PC-9 (cell line): ENCODE measurements at regions not wholly inside any gene's neighbourhood (a gene's known extent, or its start where the extent isn't known, plus 50 kb on each side); places are given as distances from the start of the nearest gene placed in this dataset.
"Not testable (repeated sequence)": the region's sequence is repeated elsewhere in the genome, so short reads cannot be mapped to it uniquely, and the experiment has no call there.

Source experiments
- BruUV-seq: library from RNA; stranded (reverse); fragments of 400-500 nt; replicated peaks from 2 replicates; lab custom pipeline; 2021; lab: Mats Ljungman, UMichigan
- CTCF ChIA-PET: fragments of 300-600 bp; sonication (Branson Sonifier 250); formaldehyde crosslinking; loops from one replicate; lab custom pipeline; 2022; ENCODE audit warnings: antibody characterized with exemption; lab: Charles Lee
- POLR2A ChIA-PET: fragments of 300-600 bp; sonication (Branson Sonifier 250); formaldehyde crosslinking; loops from one replicate; lab custom pipeline; 2022; ENCODE audit warnings: antibody characterized with exemption; ENCODE audit not compliant: unreplicated experiment; lab: Charles Lee
- DNase-seq, 2 experiments: peaks; one replicate each; pipeline versions ENCODE4 v3.0.0 to v3.0.0-alpha.2; 2015 to 2022; ENCODE audit warnings: mixed read lengths in 1 of 2
- H2AFZ ChIP-seq: fragments of 200-600 bp; sonication (generic); 2 replicates; pipeline ENCODE4 v1.8.1; 2017; ENCODE audit warnings: antibody characterized with exemption
- H3F3A ChIP-seq: fragments of 200-600 bp; sonication (generic); 2 replicates; pipeline ENCODE4 v1.8.1; 2017; ENCODE audit warnings: antibody characterized with exemption, mild to moderate bottlenecking, low read depth; ENCODE audit not compliant: insufficient read depth
- H3K27ac ChIP-seq: fragments of 200-600 bp; sonication (generic); 2 replicates; pipeline ENCODE4 v1.6.1; 2016; ENCODE audit warnings: mixed run types
- H3K27me3 ChIP-seq: fragments of 200-600 bp; sonication (generic); 2 replicates; pipeline ENCODE4 v1.6.1; 2016; ENCODE audit warnings: low read depth, mixed run types; ENCODE audit not compliant: insufficient read depth
- H3K36me3 ChIP-seq: fragments of 200-600 bp; sonication (generic); 2 replicates; pipeline ENCODE4 v1.6.1; 2016; ENCODE audit warnings: low read depth, mixed run types
- H3K4me1 ChIP-seq: fragments of 200-600 bp; sonication (generic); replicated peaks from 2 replicates; pipeline ENCODE4 v1.6.1; 2016; ENCODE audit warnings: mixed run types; ENCODE audit not compliant: insufficient read depth
- H3K4me2 ChIP-seq: fragments of 200-600 bp; sonication (generic); 2 replicates; pipeline ENCODE4 v1.6.1; 2017; ENCODE audit warnings: mixed run types
- H3K4me3 ChIP-seq: fragments of 200-600 bp; sonication (generic); 2 replicates; pipeline ENCODE4 v1.6.1; 2016; ENCODE audit warnings: mixed run types
- H3K79me2 ChIP-seq: fragments of 200-600 bp; sonication (generic); 2 replicates; pipeline ENCODE4 v1.6.1; 2017; ENCODE audit warnings: low read depth, mixed run types
- H3K9me2 ChIP-seq: fragments of 200-600 bp; sonication (generic); 2 replicates; pipeline ENCODE4 v1.8.1; 2017; ENCODE audit warnings: mild to moderate bottlenecking; ENCODE audit not compliant: insufficient read depth
- H3K9me3 ChIP-seq: fragments of 200-600 bp; sonication (generic); 2 replicates; pipeline ENCODE4 v1.8.1; 2016; ENCODE audit warnings: low read depth; ENCODE audit not compliant: insufficient read depth
- H4K20me1 ChIP-seq: fragments of 200-600 bp; sonication (generic); 2 replicates; pipeline ENCODE4 v1.8.1; 2017; ENCODE audit not compliant: insufficient read depth
- CTCF ChIP-seq: fragments of 200-600 bp; sonication (generic); conservative IDR thresholded peaks from 2 replicates; pipeline ENCODE4 v1.6.1; 2017; ENCODE audit warnings: mixed run types, antibody characterized with exemption, mild to moderate bottlenecking, moderate library complexity
- EZH2 ChIP-seq: fragments of 200-600 bp; sonication (generic); IDR thresholded peaks from 2 replicates; pipeline ENCODE4 v1.8.0; 2017; ENCODE audit warnings: antibody characterized with exemption, low read depth
- intact Hi-C: fragments of 100-400 bp; cut with micrococcal nuclease; formaldehyde crosslinking; loops from one replicate; pipeline ENCODE4 v1.10.0; 2022; ENCODE audit not compliant: unreplicated experiment

- POLR2A ChIA-PET = no interaction called here
- no peaks in the 10 kb centered on the region for H3K36me3 ChIP-seq
- no peaks in the 10 kb centered on the region for H3K9me3 ChIP-seq
- H3K4me3 ChIP-seq = no peak overlapping the region
- CTCF ChIA-PET = no interaction called here
- H3F3A ChIP-seq = no peaks in the 10 kb centered on the region
- BruUV-seq = no TSS peak
- no peaks in the 10 kb centered on the region for H4K20me1 ChIP-seq
- no peak overlapping the region for H3K27ac ChIP-seq
- H3K79me2 ChIP-seq = no peaks in the 10 kb centered on the region
- no peak overlapping the region for H3K4me2 ChIP-seq
- no peak for TF ChIP-seq CTCF
- TF ChIP-seq EZH2 = no peak
- no peak overlapping the region for H2AFZ ChIP-seq
- intact Hi-C loops = no loop called here
- H3K27me3 ChIP-seq = no peaks in the 10 kb centered on the region
- no peaks in the 10 kb centered on the region for H3K4me1 ChIP-seq
- no peak for DNase-seq
- no peaks in the 10 kb centered on the region for H3K9me2 ChIP-seq
Observed at GRCh38 chr18:57950542-57950941, 93.5 kb upstream of the NEDD4L start.

GRCh38 chr18:57949335-57949734 lies 94.7 kb upstream of the NEDD4L start:
- H3K27ac ChIP-seq, H3K4me2 ChIP-seq, H2AFZ ChIP-seq, DNase-seq, H4K20me1 ChIP-seq, H3K4me1 ChIP-seq, H3K4me3 ChIP-seq, H3K9me2 ChIP-seq, POLR2A ChIA-PET, CTCF ChIA-PET, intact Hi-C loops, H3K36me3 ChIP-seq, H3K79me2 ChIP-seq, BruUV-seq, H3K9me3 ChIP-seq, H3K27me3 ChIP-seq, H3F3A ChIP-seq: not testable (repeated sequence)

GRCh38 chr18:57947117-57947516 lies 96.9 kb upstream of the NEDD4L start:
- intact Hi-C loops = no loop called here
- Histone ChIP-seq H3K9me3 (no peaks in the 10 kb centered on the region), H3K4me1 (no peaks in the 10 kb centered on the region), H3K79me2 (no peaks in the 10 kb centered on the region), H3K4me3 (no peak overlapping the region), H3K4me2 (no peak overlapping the region), H3K27ac (no peak overlapping the region), H3K36me3 (no peaks in the 10 kb centered on the region), H4K20me1 (no peaks in the 10 kb centered on the region), H2AFZ (no peak overlapping the region), H3K27me3 (no peaks in the 10 kb centered on the region), H3F3A (no peaks in the 10 kb centered on the region; the same call in 1 of the 2 replicates), H3K9me2 (no peaks in the 10 kb centered on the region)
- POLR2A ChIA-PET = no interaction called here
- DNase-seq = no peak
- TF ChIP-seq EZH2 (no peak), CTCF (no peak)
- BruUV-seq = no TSS peak
- CTCF ChIA-PET = interaction anchor here (0.6 kb wide), 1 partner anchor 210 kb away, joined by 3 read pairs; no protein-coding TSS in a partner anchor

GRCh38 chr18:57943723-57944122 lies 100.3 kb upstream of the NEDD4L start:
- TF ChIP-seq CTCF (no peak), EZH2 (no peak)
- no peak overlapping the region for H3K4me2 ChIP-seq
- CTCF ChIA-PET = no interaction called here

More at GRCh38 chr18:57943723-57944122, 100.3 kb upstream of the NEDD4L start:
- H3K27me3 ChIP-seq = no peaks in the 10 kb centered on the region
- H3K36me3 ChIP-seq = no peaks in the 10 kb centered on the region
- intact Hi-C loops = no loop called here
- H3K4me3 ChIP-seq = no peak overlapping the region
- no peaks in the 10 kb centered on the region for H3K9me2 ChIP-seq
- no peak for DNase-seq
- no peak overlapping the region for H2AFZ ChIP-seq
- H3K79me2 ChIP-seq = no peaks in the 10 kb centered on the region
- H3K9me3 ChIP-seq = no peaks in the 10 kb centered on the region
- no peak overlapping the region for H3K27ac ChIP-seq
- BruUV-seq = no TSS peak
- POLR2A ChIA-PET = no interaction called here
- H4K20me1 ChIP-seq = no peaks in the 10 kb centered on the region
- no peaks in the 10 kb centered on the region; the same call in 1 of the 2 replicates for H3F3A ChIP-seq
- no peaks in the 10 kb centered on the region for H3K4me1 ChIP-seq
